Nephron progenitor cell (in vitro differentiated cells): ENCODE measurements at regions not wholly inside any gene's neighbourhood (a gene's known extent, or its start where the extent isn't known, plus 50 kb on each side); places are given as distances from the start of the nearest gene placed in this dataset.

ENCODE experiments used
- DNase-seq: peaks from one replicate; pipeline ENCODE4 v3.0.0; 2021
- H3K27ac Mint-ChIP-seq: 2 replicates; pipeline ENCODE4 v1.8.0; 2021; ENCODE audit warnings: mild to moderate bottlenecking, moderate library complexity, mixed read lengths
- H3K27me3 Mint-ChIP-seq: 2 replicates; pipeline ENCODE4 v1.8.0; 2021; ENCODE audit warnings: mild to moderate bottlenecking, low read depth, mixed read lengths; ENCODE audit not compliant: poor library complexity
- H3K36me3 Mint-ChIP-seq: 2 replicates; pipeline ENCODE4 v1.8.0; 2021; ENCODE audit warnings: low read depth, mixed read lengths
- H3K4me1 Mint-ChIP-seq: 2 replicates; pipeline ENCODE4 v1.8.0; 2021; ENCODE audit warnings: mixed read lengths
- H3K4me3 Mint-ChIP-seq: 2 replicates; pipeline ENCODE4 v1.8.0; 2021; ENCODE audit warnings: mild to moderate bottlenecking, moderate library complexity, mixed read lengths
- H3K9me3 Mint-ChIP-seq: 2 replicates; pipeline ENCODE4 v1.8.0; 2021; ENCODE audit warnings: mild to moderate bottlenecking, moderate library complexity, mixed read lengths
- CTCF ChIP-seq: fragments of 200-600 bp; sonication (generic); IDR thresholded peaks from 2 replicates; pipeline ENCODE4 v1.5.0; 2021; ENCODE audit warnings: antibody characterized with exemption

- H3K4me3 Mint-ChIP-seq, result no peak overlapping the region
- no peaks in the 10 kb centered on the region for H3K36me3 Mint-ChIP-seq
- no peak overlapping the region for H3K27ac Mint-ChIP-seq
- no peak for DNase-seq
- H3K27me3 Mint-ChIP-seq, result no peaks in the 10 kb centered on the region
- H3K9me3 Mint-ChIP-seq, result no peaks in the 10 kb centered on the region
- TF ChIP-seq CTCF, result no peak
- H3K4me1 Mint-ChIP-seq, result peaks cover 18% of the 10 kb centered on the region
Observed at GRCh38 chr9:73077625-73078030, 74.0 kb upstream of the ANXA1 start.

GRCh38 chr9:73076970-73077369, 74.7 kb upstream of the ANXA1 start:
- TF ChIP-seq CTCF, result no peak
- no peak for DNase-seq
- Mint-ChIP-seq H3K27me3 (peaks cover 3% of the 10 kb centered on the region), H3K9me3 (no peaks in the 10 kb centered on the region), H3K36me3 (no peaks in the 10 kb centered on the region), H3K4me3 (no peak overlapping the region), H3K27ac (no peak overlapping the region), H3K4me1 (peaks cover 18% of the 10 kb centered on the region)

- TF ChIP-seq CTCF, result no peak
- Mint-ChIP-seq H3K4me1 (peaks cover under 1% of the 10 kb centered on the region), H3K9me3 (peaks cover 3% of the 10 kb centered on the region), H3K36me3 (no peaks in the 10 kb centered on the region), H3K27ac (no peak overlapping the region), H3K4me3 (no peak overlapping the region), H3K27me3 (peaks cover 6% of the 10 kb centered on the region)
- no peak for DNase-seq
Observed at GRCh38 chr9:73074176-73074708, 77.4 kb upstream of the ANXA1 start.

DNA sequence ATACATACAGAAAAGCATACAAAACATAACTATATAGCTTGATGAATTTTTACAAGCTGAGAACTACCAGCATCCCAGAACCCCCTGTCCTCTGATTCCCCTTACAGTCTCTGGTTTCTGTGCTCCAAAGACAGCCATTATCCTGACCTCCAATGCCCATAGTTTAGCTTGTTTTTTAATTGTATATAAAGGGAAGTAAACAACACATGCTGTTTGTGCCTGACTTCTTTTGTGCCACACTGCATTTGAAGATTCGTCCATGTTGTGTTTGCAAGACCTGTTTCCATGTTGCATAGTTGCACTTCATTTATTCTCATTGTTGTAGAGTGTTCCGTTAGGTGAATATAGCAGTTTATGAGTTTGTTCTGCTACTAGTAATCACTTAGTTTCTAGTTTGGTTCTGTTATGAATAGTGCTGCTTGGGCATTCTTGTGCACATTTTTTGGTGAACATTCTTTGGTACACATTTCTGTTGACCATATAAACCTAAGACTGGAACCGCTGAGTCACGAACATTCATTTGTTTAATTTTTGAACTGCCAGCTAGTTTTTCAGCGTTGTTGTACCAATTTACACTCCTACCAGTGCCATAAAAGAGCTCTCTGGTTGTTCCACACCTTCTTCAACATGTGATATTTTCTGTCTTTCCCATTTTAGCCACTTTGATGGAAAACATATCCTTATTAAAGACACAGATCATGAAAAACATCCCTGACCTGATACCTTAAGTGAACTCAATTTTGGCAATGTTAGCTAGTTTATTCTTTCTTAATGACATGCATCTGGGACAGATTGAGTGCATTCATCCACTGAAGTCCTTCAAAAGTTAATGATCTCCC, 78.1 kb upstream of the ANXA1 start:
- no peak overlapping the region for H3K27ac Mint-ChIP-seq
- H3K27me3 Mint-ChIP-seq, result peaks cover 6% of the 10 kb centered on the region
- no peaks in the 10 kb centered on the region for H3K36me3 Mint-ChIP-seq
- DNase-seq, result no peak
- TF ChIP-seq CTCF, result no peak
- no peaks in the 10 kb centered on the region for H3K4me1 Mint-ChIP-seq
- peaks cover 3% of the 10 kb centered on the region for H3K9me3 Mint-ChIP-seq
- no peak overlapping the region for H3K4me3 Mint-ChIP-seq

DNA sequence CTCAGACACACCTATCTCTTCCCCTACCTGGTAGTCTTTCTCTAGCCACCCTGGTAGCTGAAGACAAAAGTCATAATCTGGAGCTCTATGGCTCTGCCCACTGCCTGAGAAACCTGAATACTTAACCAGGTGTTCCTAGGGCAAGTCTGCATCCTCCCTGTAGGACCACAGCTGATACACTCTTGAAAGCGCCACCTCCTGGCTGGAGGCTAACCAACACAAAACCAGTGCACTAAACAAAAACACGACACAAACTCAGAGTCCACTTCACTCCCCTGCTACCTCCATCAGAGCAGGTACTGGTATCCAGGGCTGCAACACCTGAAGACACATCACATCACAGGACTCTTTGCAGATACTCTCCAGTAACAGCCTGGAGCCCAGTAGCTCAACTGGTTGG, 84.6 kb upstream of the ANXA1 start:
- Mint-ChIP-seq H3K4me1 (no peaks in the 10 kb centered on the region), H3K36me3 (no peaks in the 10 kb centered on the region), H3K27me3 (peaks cover 8% of the 10 kb centered on the region), H3K4me3 (no peak overlapping the region), H3K9me3 (peaks cover 3% of the 10 kb centered on the region), H3K27ac (no peak overlapping the region)
- DNase-seq, result no peak
- TF ChIP-seq CTCF, result no peak

DNA sequence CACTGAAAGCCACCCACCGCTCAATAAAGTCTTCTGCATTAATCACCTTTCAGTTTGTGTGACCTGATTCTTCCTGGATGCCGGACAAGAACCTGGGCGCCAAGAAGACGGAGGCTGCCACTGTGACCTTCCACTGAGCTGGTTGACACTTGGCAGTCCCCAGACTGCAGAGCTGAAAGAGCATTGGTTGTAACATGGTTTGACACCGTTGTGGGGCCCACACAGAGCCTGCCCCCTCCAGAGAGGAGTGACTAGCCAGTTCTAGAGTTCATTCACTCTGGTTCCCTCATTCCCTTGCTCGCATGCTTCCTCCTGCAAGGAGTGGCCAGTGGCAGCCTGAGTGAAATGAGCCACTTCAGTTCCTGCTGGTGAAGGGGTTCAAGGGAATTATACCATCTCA, 86.2 kb upstream of the ANXA1 start:
- H3K36me3 Mint-ChIP-seq, result no peaks in the 10 kb centered on the region
- peaks cover 3% of the 10 kb centered on the region for H3K9me3 Mint-ChIP-seq
- H3K4me1 Mint-ChIP-seq, result no peaks in the 10 kb centered on the region
- no peak overlapping the region for H3K27ac Mint-ChIP-seq
- peaks cover 7% of the 10 kb centered on the region for H3K27me3 Mint-ChIP-seq
- no peak for TF ChIP-seq CTCF
- H3K4me3 Mint-ChIP-seq, result no peak overlapping the region
- DNase-seq, result no peak
